IMR-90 (cell line): ENCODE measurements at regions not wholly inside any gene's neighbourhood (a gene's known extent, or its start where the extent isn't known, plus 50 kb on each side); places are given as distances from the start of the nearest gene placed in this dataset.

Source experiments
- ATAC-seq: fragments of 200-7000 bp; cut with Tn5 transposase; 2 replicates; pipeline ENCODE4 v1.9.1; 2020; ENCODE audit warnings: low read depth, mild to moderate bottlenecking, moderate library complexity
- BruUV-seq: library from RNA; stranded (reverse); fragments of 400-500 nt; replicated peaks from 2 replicates; lab custom pipeline; 2021; lab: Mats Ljungman, UMichigan
- CTCF ChIA-PET: fragments of 300-600 bp; formaldehyde crosslinking; extraction: SDS; loops from one replicate; lab custom pipeline; 2021; ENCODE audit warnings: antibody characterized with exemption; lab: Yijun Ruan, JAX
- POLR2A ChIA-PET: fragments of 300-600 bp; sonication (Branson Sonifier 250); formaldehyde crosslinking; loops from one replicate; lab custom pipeline; 2022; ENCODE audit warnings: antibody characterized with exemption; ENCODE audit not compliant: unreplicated experiment; lab: Charles Lee
- DNase-seq: peaks from one replicate; pipeline ENCODE4 v3.0.0; 2013
- H2AFZ ChIP-seq: replicated peaks from 2 replicates; pipeline ENCODE3; 2013; ENCODE audit warnings: low read length, mild to moderate bottlenecking; ENCODE audit not compliant: poor library complexity
- H2AK5ac ChIP-seq: 2 replicates; pipeline ENCODE4 v1.6.1; 2013; ENCODE audit warnings: low read depth, low read length, inconsistent platforms
- H2AK9ac ChIP-seq: replicated peaks from 2 replicates; pipeline ENCODE3; 2013; ENCODE audit warnings: mild to moderate bottlenecking, low read depth, low read length, moderate library complexity; ENCODE audit not compliant: poor library complexity
- H2BK120ac ChIP-seq: 2 replicates; pipeline ENCODE4 v1.6.1; 2013; ENCODE audit warnings: low read depth, low read length, inconsistent platforms
- H2BK15ac ChIP-seq: 3 replicates; pipeline ENCODE4 v1.6.1; 2013; ENCODE audit warnings: low read depth, low read length, inconsistent platforms
- H2BK20ac ChIP-seq: 2 replicates; pipeline ENCODE4 v1.6.1; 2013; ENCODE audit warnings: low read depth, mild to moderate bottlenecking, inconsistent platforms, low read length, moderate library complexity
- H2BK5ac ChIP-seq: 2 replicates; pipeline ENCODE4 v1.6.1; 2013; ENCODE audit warnings: mild to moderate bottlenecking, low read depth, low read length, inconsistent platforms; ENCODE audit not compliant: poor library complexity, severe bottlenecking
- H3K14ac ChIP-seq: replicated peaks from 2 replicates; pipeline ENCODE4 v1.6.1; 2013; ENCODE audit warnings: low read depth, low read length, inconsistent platforms
- H3K18ac ChIP-seq: 2 replicates; pipeline ENCODE4 v1.6.1; 2013; ENCODE audit warnings: low read depth, low read length, control low read depth
- H3K23ac ChIP-seq: 2 replicates; pipeline ENCODE4 v1.6.1; 2013; ENCODE audit warnings: low read depth, low read length, inconsistent platforms
- H3K27ac ChIP-seq: 2 replicates; pipeline ENCODE4 v1.5.1; 2013; ENCODE audit warnings: mild to moderate bottlenecking, control low read depth, low read length; ENCODE audit not compliant: insufficient read depth
- H3K27me3 ChIP-seq: 2 replicates; pipeline ENCODE4 v1.6.1; 2013; ENCODE audit warnings: low read length; ENCODE audit not compliant: control insufficient read depth, insufficient read depth
- H3K36me3 ChIP-seq: 2 replicates; pipeline ENCODE4 v1.6.1; 2013; ENCODE audit warnings: low read length, mixed read lengths; ENCODE audit not compliant: control insufficient read depth, insufficient read depth
- H3K4ac ChIP-seq: 2 replicates; pipeline ENCODE4 v1.6.1; 2013; ENCODE audit warnings: low read depth, low read length, inconsistent platforms
- H3K4me1 ChIP-seq: 2 replicates; pipeline ENCODE4 v1.6.1; 2013; ENCODE audit warnings: low read length, mixed read lengths; ENCODE audit not compliant: control insufficient read depth, insufficient read depth
- H3K4me2 ChIP-seq: 2 replicates; pipeline ENCODE4 v1.6.1; 2013; ENCODE audit warnings: low read depth, mild to moderate bottlenecking, control low read depth, low read length, moderate library complexity
- H3K4me3 ChIP-seq: 2 replicates; pipeline ENCODE4 v1.5.1; 2013; ENCODE audit warnings: low read depth, mild to moderate bottlenecking, control low read depth, low read length, moderate library complexity; ENCODE audit not compliant: insufficient read depth
- H3K56ac ChIP-seq: 2 replicates; pipeline ENCODE4 v1.6.1; 2013; ENCODE audit warnings: low read length, inconsistent platforms; ENCODE audit not compliant: insufficient read depth; ENCODE audit errors: extremely low read depth
- H3K79me1 ChIP-seq, 2 experiments: 2 replicates each; pipeline ENCODE4 v1.6.1; 2013; ENCODE audit warnings: low read length in 2 of 2, inconsistent platforms in 1 of 2, low read depth in 1 of 2
- H3K9ac ChIP-seq: 2 replicates; pipeline ENCODE4 v1.6.1; 2013; ENCODE audit warnings: low read depth, low read length, control low read depth
- H3K9me1 ChIP-seq: 2 replicates; pipeline ENCODE4 v1.6.1; 2013; ENCODE audit warnings: low read length, inconsistent platforms; ENCODE audit not compliant: insufficient read depth
- H3K9me3 ChIP-seq: 2 replicates; pipeline ENCODE4 v1.6.1; 2013; ENCODE audit warnings: low read length; ENCODE audit not compliant: control insufficient read depth, insufficient read depth
- H4K20me1 ChIP-seq: 2 replicates; pipeline ENCODE4 v1.6.1; 2013; ENCODE audit warnings: low read length, inconsistent platforms; ENCODE audit not compliant: insufficient read depth
- H4K5ac ChIP-seq: 2 replicates; pipeline ENCODE4 v1.6.1; 2013; ENCODE audit warnings: mild to moderate bottlenecking, low read depth, low read length, control low read depth
- H4K8ac ChIP-seq, 2 experiments: 2 replicates each; pipeline ENCODE4 v1.6.1; 2013; ENCODE audit warnings: low read depth in 2 of 2, low read length in 2 of 2, control low read depth in 1 of 2, inconsistent platforms in 1 of 2
- H4K91ac ChIP-seq: 2 replicates; pipeline ENCODE4 v1.6.1; 2013; ENCODE audit warnings: low read depth, low read length, inconsistent platforms; ENCODE audit not compliant: insufficient read depth
- BHLHE40 ChIP-seq: fragments of 150-350 bp; IDR thresholded peaks from 2 replicates; pipeline ENCODE4 v1.6.1; 2016; ENCODE audit warnings: mild to moderate bottlenecking, low read depth, low read length
- CEBPB ChIP-seq: IDR thresholded peaks from 2 replicates; pipeline ENCODE4 v1.6.1; 2012; ENCODE audit warnings: low read depth, low read length, improper control_type of control experiment
- CHD1 ChIP-seq: IDR thresholded peaks from 2 replicates; pipeline ENCODE4 v1.6.1; 2012; ENCODE audit warnings: low read depth, low read length, improper control_type of control experiment
- CTCF ChIP-seq: conservative IDR thresholded peaks from 2 replicates; pipeline ENCODE4 v1.5.1; 2012; ENCODE audit warnings: mild to moderate bottlenecking, low read depth, low read length, improper control_type of control experiment
- FOS ChIP-seq: fragments of 150-350 bp; IDR thresholded peaks from 2 replicates; pipeline ENCODE4 v1.6.1; 2016; ENCODE audit warnings: low read depth, low read length
- MAFK ChIP-seq: IDR thresholded peaks from 2 replicates; pipeline ENCODE4 v1.6.1; 2012; ENCODE audit warnings: low read depth, low read length, improper control_type of control experiment
- MAZ ChIP-seq: IDR thresholded peaks from 2 replicates; pipeline ENCODE4 v1.6.1; 2012; ENCODE audit warnings: low read depth, mild to moderate bottlenecking, low read length, improper control_type of control experiment, moderate library complexity, borderline replicate concordance
- MXI1 ChIP-seq: IDR thresholded peaks from 2 replicates; pipeline ENCODE4 v1.6.1; 2012; ENCODE audit warnings: low read depth, mild to moderate bottlenecking, low read length, moderate library complexity, borderline replicate concordance
- NFE2L2 ChIP-seq: fragments of 150-350 bp; IDR thresholded peaks from 2 replicates; pipeline ENCODE4 v1.6.1; 2016; ENCODE audit warnings: low read depth, mild to moderate bottlenecking, low read length
- POLR2A ChIP-seq: IDR thresholded peaks from 2 replicates; pipeline ENCODE4 v1.6.1; 2012; ENCODE audit warnings: mild to moderate bottlenecking, low read depth, low read length
- RAD21 ChIP-seq: IDR thresholded peaks from 2 replicates; pipeline ENCODE4 v1.6.1; 2012; ENCODE audit warnings: low read length, improper control_type of control experiment
- RCOR1 ChIP-seq: IDR thresholded peaks from 2 replicates; pipeline ENCODE4 v1.6.1; 2012; ENCODE audit warnings: mild to moderate bottlenecking, low read length, improper control_type of control experiment; ENCODE audit not compliant: insufficient replicate concordance
- RFX5 ChIP-seq: IDR thresholded peaks from 2 replicates; pipeline ENCODE4 v1.8.0; 2012; ENCODE audit warnings: low read depth, mild to moderate bottlenecking, low read length, moderate library complexity
- SMC3 ChIP-seq: fragments of 150-350 bp; IDR thresholded peaks from 2 replicates; pipeline ENCODE4 v1.6.1; 2016; ENCODE audit warnings: low read depth, mild to moderate bottlenecking, antibody characterized with exemption, low read length, moderate library complexity
- WGBS, 2 experiments: methylation state at CpG; one replicate each; pipeline versions ENCODE4 v1.1.5 to v1.1.7; 2013; ENCODE audit warnings: missing lambda C conversion rate in 2 of 2; ENCODE audit not compliant: insufficient read length in 1 of 2; ENCODE audit errors: extremely low coverage in 2 of 2; 5-methylcytosine and 5-hydroxymethylcytosine counted together
- dilution Hi-C: fragments of 300-500 bp; cut with HindIII; formaldehyde crosslinking; loops from one replicate; pipeline ENCODE4 v1.14.3; 2018; ENCODE audit warnings: low sequenced_read_pairs; ENCODE audit not compliant: unreplicated experiment
- in situ Hi-C: fragments of 300-500 bp; cut with MboI; formaldehyde crosslinking; loops from 3 replicates; pipeline ENCODE4 v1.14.3; 2019; ENCODE audit warnings: low sequenced_read_pairs, inconsistent platforms, mixed read lengths
- intact Hi-C: fragments of 100-400 bp; cut with micrococcal nuclease; formaldehyde crosslinking; loops from 2 replicates; pipeline ENCODE4 v1.10.0; 2022
- TF ChIP-seq, protein P1 (sequence below): fragments of 150-350 bp; IDR thresholded peaks from 2 replicates; pipeline ENCODE4 v1.6.1; 2016; ENCODE audit warnings: low read depth, mild to moderate bottlenecking, low read length, moderate library complexity, borderline replicate concordance
- TF ChIP-seq, protein P2 (sequence below): fragments of 150-350 bp; IDR thresholded peaks from 2 replicates; pipeline ENCODE4 v1.6.1; 2017; ENCODE audit warnings: mild to moderate bottlenecking, antibody characterized with exemption, low read length, low read depth

DNA sequence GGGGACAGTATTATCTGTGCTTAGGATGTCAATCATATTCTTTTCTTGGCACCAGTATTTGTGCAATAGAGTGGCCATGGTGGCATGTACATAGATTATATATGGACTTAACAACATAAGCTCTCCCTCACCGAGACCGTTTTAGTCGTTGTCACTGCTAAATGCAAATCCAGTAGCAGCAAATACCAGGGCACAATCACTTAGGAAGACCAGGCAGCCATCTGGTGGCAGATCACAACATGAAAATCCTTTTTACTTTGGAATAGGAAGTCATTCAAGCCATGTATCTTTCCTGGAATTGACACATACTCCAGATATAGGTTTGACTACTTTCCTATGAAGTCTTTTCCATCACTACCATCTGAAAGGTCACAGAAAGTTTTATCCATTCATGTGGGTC lies 53.2 kb upstream of the C1orf87 start:
- Histone ChIP-seq H3K9me3 (no peaks in the 10 kb centered on the region), H2BK20ac (no peak overlapping the region), H2BK120ac (no peak overlapping the region), H3K4me3 (no peak overlapping the region), H3K23ac (no peak overlapping the region), H3K14ac (no peak overlapping the region), H4K20me1 (no peaks in the 10 kb centered on the region), H3K27me3 (no peaks in the 10 kb centered on the region), H3K79me1 (no peaks in the 10 kb centered on the region), H3K18ac (no peak overlapping the region), H3K4me2 (no peak overlapping the region), H3K36me3 (no peaks in the 10 kb centered on the region), H3K56ac (no peak overlapping the region), H4K91ac (no peak overlapping the region), H4K8ac (no peak overlapping the region), H3K9me1 (no peaks in the 10 kb centered on the region), H2BK5ac (no peak overlapping the region), H3K9ac (no peak overlapping the region), H2BK15ac (no peak overlapping the region), H2AFZ (no peak overlapping the region), H4K5ac (no peak overlapping the region), H3K4me1 (no peaks in the 10 kb centered on the region), H3K27ac (no peak overlapping the region), H2AK5ac (no peak overlapping the region), H2AK9ac (no peak overlapping the region), H3K4ac (no peak overlapping the region)
- no TSS peak for BruUV-seq
- dilution Hi-C loops = no loop called here
- no peak for TF ChIP-seq MAFK
- no peak for TF ChIP-seq CHD1
- TF ChIP-seq POLR2A = no peak
- TF ChIP-seq MXI1 = no peak
- no peak for TF ChIP-seq SMC3
- TF ChIP-seq RCOR1 = no peak
- TF ChIP-seq BHLHE40 = no peak
- TF ChIP-seq, protein P1, sequence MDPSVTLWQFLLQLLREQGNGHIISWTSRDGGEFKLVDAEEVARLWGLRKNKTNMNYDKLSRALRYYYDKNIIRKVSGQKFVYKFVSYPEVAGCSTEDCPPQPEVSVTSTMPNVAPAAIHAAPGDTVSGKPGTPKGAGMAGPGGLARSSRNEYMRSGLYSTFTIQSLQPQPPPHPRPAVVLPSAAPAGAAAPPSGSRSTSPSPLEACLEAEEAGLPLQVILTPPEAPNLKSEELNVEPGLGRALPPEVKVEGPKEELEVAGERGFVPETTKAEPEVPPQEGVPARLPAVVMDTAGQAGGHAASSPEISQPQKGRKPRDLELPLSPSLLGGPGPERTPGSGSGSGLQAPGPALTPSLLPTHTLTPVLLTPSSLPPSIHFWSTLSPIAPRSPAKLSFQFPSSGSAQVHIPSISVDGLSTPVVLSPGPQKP = no peak
- TF ChIP-seq RAD21 = no peak
- no peak for TF ChIP-seq CTCF
- no peak for TF ChIP-seq MAZ
- TF ChIP-seq RFX5 = no peak
- TF ChIP-seq NFE2L2 = no peak
- TF ChIP-seq FOS = no peak
- TF ChIP-seq, protein P2, sequence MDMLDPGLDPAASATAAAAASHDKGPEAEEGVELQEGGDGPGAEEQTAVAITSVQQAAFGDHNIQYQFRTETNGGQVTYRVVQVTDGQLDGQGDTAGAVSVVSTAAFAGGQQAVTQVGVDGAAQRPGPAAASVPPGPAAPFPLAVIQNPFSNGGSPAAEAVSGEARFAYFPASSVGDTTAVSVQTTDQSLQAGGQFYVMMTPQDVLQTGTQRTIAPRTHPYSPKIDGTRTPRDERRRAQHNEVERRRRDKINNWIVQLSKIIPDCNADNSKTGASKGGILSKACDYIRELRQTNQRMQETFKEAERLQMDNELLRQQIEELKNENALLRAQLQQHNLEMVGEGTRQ = no peak
- no peak for TF ChIP-seq CEBPB
- CTCF ChIA-PET = no interaction called here
- in situ Hi-C loops = no loop called here
- ATAC-seq (no peak), DNase-seq (no peak)
- intact Hi-C loops = no loop called here
- POLR2A ChIA-PET = no interaction called here
- no CpG with 5 or more reads among the region's 3 CpGs for WGBS, 2 experiments
